CD4-positive, alpha-beta T cell treated with Interleukin-17A for 1 hour (primary cell): ENCODE measurements at regions not wholly inside any gene's neighbourhood (a gene's known extent, or its start where the extent isn't known, plus 50 kb on each side); places are given as distances from the start of the nearest gene placed in this dataset.
"Not testable (repeated sequence)": the region's sequence is repeated elsewhere in the genome, so short reads cannot be mapped to it uniquely, and the experiment has no call there.

ENCODE experiments used
- DNase-seq: peaks from one replicate; pipeline ENCODE4 v3.0.0-alpha.2; 2020

- DNase-seq = no peak
Measured at GRCh38 chr19:29154163-29154562, 58.8 kb downstream of the UQCRFS1 start.

DNA sequence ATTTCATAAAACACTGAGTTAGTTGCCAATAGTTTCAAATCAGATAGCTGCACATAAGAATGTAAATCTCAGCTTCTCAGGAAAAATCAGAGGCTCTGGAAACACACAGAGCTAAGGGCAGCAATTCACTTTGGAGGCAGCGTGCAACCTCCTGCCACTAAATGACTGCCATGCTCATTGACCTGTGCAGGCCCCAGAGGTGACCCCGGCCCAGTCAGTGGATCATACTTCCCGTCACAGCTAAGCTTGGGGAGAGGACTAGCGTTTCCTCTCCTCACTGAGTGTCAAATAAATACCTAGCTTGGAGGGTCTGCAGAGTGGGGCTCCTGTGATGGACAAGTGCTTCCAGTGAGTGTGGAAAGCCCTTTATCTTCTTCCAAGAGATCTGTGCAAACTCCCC is 67.2 kb downstream of the UQCRFS1 start:
- DNase-seq = no peak

DNA sequence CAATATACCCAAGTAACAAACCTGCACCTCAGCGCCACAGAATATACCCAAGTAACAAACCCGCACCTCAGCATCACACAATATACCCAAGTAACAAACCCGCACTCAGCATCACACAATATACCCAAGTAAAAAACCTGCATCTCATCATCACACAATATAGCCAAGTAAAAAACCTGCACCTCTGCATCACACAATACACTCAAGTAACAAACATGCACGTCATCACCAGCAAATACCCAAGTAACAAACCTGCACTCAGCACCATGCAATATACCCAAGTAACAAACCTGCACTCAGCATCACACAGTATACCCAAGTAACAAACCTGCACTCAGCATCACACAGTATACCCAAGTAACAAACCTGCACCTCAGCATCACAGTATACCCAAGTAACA is 69.8 kb downstream of the UQCRFS1 start:
- no peak for DNase-seq

GRCh38 chr19:29139227-29139626 is 73.7 kb downstream of the UQCRFS1 start:
- DNase-seq = no peak

DNA sequence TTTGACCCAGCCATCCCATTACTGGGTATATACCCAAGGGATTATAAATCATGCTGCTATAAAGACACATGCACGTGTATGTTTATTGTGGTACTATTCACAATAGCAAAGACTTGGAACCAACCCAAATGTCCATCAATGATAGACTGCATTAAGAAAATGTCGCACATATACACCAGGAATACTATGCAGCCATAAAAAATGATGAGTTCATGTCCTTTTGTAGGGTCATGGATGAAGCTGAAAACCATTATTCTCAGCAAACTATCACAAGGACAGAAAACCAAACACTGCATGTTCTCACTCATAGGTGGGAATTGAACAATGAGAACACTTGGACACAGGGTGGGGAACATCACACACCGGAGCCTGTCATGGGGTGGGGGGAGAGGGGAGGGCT is 74.7 kb downstream of the UQCRFS1 start:
- not testable (repeated sequence) for DNase-seq

GRCh38 chr19:29131456-29131855 is 81.5 kb downstream of the UQCRFS1 start:
- no peak for DNase-seq

DNA sequence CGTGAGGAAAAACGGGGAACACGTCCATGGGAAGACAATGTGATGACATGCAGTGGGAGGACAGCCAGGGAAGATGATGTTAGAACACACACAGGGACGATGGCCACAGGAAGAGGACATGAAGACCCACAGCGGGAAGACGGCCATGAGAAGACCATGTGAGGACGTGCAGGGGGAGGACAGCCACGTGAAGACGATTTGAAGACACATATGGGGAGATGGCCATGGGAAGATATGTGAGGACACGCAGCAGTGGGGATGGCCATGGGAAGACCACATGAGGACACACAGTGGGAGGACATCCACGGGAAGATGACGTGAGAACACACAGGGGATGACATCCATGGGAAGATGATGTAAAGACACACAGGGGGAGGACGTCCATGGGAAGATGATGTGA is 83.8 kb downstream of the UQCRFS1 start:
- DNase-seq = no peak

GRCh38 chr19:29128203-29128602 is 84.7 kb downstream of the UQCRFS1 start:
- DNase-seq = no peak

DNA sequence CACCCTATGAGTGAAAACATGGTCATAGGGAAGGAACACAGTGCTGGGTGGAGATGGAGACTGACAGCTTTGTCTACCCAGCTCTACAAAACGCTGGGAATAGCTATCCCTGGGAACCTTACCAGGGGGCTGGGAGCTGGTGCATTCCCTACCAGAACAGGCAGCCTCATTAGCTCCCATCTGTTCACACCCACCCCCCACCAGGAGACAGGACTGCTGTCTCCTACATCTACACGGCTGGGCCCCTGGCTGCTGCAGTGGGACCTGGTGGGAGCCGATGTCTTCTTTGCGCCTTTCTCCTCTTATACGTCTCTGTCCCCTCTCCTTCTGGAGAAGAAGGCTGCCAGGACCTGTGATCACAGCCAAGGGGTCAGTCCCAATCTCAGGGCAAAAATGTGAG is 90.8 kb downstream of the UQCRFS1 start:
- DNase-seq = no peak

DNA sequence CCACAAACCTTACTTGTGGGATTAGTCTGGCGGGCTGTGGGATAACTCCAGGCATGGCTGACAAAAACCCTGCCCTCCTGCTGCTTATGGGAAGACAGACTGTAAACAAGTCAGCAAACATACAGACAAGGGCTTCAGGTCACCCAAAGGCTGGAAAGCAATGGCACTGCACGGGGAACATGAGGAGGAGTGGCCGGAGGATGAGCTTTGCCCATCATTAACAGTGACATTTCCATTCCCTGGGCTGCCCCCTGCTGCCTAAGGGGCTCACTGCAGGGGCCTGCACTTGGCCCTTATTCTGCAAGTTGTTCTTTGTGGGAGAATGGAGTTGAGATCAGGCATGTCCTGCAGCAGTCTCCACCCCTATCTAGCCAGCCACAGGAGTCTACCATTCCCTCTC is 91.3 kb downstream of the UQCRFS1 start:
- no peak for DNase-seq

GRCh38 chr19:29120466-29120865 is 92.5 kb downstream of the UQCRFS1 start:
- DNase-seq = no peak

DNA sequence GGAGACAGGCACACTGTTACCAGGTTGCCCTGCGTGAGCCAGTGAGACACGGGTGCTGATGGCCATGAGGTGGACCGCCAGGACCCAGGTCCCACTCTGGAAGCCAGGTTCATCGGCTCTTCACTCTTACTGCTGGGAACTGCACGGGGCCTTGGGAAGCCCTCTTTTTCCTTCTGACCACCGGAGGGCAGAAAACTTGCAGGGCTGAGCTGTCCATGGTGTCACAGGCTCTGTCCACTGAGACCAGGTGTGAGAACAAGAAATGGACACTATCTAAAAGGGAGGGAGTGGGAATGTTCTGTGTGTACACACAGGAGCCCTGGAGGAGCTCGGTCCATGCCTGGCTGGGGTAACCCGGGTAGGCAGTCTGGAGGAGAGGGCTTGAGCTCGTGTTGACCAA is 93.4 kb downstream of the UQCRFS1 start:
- no peak for DNase-seq

DNA sequence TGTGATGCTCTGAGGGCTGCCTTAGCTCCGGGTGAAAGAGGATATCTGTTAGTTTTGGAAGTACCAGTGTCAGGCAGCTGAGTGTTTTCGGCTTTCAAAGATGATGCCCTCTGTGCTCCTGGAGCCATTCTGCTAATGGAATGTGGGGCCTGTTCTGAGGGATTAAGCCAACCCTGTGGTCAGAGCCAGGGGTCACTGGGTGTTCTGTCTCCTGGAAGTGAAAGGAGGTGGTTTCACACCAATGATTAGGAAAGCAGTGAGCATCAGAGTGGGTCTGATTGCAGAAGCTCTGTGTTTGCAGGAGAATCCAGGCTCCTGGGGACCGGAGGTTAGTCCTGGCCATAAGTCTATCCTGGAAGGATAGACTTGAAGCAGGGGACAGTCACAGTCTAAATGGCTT is 94.6 kb downstream of the UQCRFS1 start:
- DNase-seq = no peak

DNA sequence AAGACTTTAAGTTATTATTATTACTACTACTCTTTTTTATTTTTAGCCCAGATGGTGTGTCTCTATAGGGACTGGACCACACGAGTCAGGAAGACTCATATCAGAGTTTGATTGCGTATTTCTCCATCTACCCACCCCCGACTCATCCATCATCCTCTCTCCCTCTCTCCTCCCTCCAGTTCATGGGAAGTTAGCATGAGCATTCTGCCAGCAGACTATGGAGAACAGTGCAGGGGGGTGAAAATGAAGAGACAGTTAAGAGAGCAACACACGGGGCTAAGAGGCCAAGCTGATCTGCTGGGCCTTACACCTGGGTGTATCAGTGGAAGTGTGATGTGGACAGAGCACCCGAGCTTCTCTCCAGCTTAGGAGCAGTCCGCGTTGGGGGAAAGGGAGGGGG is 95.0 kb downstream of the UQCRFS1 start:
- DNase-seq = no peak

DNA sequence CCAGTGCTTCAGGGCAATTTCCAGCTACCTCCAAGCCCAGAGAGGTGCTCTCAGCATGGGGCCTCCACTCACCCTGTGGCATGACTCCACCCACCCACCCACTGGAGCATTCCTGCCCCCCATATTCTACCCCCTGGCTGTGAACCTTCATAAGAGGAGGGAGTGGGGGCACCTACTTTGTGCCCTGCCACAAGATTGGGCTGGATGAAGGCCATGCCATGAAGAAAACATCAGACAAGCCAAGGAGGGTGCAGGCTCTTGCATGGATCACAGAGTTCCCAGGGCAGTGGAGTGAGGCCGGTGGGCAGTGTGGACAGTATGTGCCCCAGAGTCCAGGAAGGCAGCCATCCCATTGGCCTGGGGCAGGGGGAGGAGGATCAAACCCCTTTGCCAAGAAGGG is 97.8 kb downstream of the UQCRFS1 start:
- no peak for DNase-seq

DNA sequence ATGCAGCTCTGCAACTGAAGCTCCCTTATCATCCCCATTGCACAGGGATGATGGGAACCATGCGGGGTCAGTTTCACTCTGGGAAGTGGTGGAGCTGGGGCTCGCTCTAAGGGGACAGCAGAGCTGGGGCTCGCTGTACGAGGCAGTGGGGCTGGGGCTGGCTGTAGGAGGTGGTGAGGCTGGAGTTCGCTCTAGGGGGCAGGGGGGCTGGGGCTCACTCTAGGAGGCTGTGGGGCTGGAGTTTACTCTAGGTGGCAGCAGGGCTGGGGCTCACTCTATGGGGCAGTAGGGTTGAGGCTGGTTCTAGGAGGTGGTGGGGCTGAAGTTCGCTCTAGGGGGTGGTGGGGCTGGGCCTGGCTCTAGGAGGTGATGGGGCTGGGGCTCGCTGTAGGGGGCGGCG is 99.1 kb downstream of the UQCRFS1 start:
- DNase-seq = no peak

DNA sequence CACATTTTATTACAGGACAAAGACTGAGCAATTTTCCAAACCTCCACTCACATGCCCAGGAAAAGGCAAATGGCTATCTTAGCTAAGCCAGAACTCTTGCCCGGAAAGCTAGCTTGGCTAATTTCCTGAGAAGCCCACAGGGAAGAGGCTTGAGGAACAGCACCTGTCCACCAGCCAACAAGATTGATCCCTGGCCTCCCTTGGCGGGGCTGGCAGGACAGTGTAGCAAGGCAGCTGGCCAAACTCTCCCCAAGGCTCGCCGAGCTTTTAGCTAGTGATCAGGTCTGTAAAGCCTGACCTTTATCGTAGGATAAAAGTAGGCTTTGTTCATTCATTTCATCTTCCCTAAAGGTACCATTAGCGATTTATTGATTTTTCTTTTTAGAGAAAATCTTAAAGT is 101.4 kb downstream of the UQCRFS1 start:
- DNase-seq = no peak

- no peak for DNase-seq
Measured at GRCh38 chr19:29107831-29108230, 105.1 kb downstream of the UQCRFS1 start.

GRCh38 chr19:29106346-29106885 is 106.5 kb downstream of the UQCRFS1 start:
- DNase-seq = no peak

DNA sequence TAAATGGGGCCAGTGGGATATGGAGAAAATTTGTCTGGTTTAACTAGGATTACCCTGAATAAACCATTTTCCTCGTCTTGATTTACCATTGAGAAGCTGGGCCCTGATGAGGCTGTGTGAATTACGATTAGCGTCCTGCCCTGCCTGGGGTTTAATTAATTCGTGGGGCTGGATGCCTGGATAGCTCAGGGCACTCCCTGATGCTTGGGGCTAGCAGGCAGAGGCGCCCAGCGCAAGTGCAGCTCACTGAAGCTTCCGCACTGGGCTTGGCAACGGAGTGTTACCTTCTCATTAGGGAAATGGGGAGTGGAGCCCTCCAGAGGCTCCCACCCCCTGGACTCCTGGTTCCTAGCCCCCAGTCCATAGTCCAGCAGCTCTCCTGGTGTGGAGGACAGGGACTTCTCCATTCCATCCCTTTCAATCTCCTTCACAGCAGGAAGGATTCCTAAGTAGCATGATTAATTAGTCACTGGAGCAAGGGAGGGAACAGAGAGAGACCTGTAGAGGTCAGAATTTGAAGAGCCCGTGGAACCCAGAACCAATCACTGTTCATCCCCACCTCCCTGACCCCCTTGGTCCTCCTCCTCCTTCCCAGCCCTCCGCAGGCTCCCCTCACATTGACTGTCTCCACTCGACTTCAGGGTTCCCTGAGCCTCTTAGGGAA is 107.2 kb downstream of the UQCRFS1 start:
- no peak for DNase-seq

DNA sequence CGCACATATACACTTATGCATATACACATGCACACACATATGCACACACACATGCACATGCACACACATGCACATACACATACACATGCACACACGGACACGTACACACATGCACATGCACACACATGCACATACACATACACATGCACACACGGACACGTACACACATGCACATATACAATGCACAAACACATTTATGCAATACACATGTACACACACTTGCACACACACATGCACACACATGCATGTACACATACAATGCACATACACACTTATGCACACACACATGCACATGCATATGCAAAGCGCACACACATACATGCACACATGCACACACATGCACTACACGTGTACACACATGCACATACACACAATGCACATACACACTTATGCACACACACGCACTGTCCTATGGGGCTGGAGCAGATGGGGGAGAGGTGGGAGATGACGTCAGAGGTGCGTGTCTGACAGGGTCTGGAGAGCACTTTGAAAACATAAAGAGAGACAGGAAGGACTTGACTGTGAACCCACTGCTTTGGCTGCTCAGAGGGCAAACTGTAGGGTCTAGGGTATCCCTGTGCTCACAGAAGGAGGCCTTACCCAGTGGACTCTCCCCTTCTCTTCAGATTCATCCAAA is 108.2 kb downstream of the UQCRFS1 start:
- DNase-seq = no peak

- no peak for DNase-seq
Measured at GRCh38 chr19:29098863-29099481, 114.0 kb downstream of the UQCRFS1 start.

DNA sequence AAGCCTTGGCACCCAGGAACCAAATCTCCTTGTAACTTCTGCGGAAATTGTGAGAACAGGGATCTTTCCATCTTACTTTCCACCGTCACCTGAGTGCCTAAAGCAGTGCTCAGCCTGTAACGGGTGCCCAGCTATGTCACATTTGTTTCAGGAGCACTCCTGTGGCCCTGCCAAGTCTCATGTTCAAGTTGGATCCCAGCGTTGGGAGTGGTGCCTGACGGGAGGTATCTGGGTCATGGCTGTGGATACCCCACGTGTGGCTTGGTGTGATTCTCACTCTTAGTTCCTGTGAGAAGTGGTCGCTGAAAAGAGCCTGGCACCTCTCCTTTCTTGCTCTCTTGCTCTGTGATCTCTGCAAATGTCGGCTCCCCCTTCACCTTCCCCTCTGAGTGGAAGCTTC is 114.9 kb downstream of the UQCRFS1 start:
- DNase-seq = no peak

DNA sequence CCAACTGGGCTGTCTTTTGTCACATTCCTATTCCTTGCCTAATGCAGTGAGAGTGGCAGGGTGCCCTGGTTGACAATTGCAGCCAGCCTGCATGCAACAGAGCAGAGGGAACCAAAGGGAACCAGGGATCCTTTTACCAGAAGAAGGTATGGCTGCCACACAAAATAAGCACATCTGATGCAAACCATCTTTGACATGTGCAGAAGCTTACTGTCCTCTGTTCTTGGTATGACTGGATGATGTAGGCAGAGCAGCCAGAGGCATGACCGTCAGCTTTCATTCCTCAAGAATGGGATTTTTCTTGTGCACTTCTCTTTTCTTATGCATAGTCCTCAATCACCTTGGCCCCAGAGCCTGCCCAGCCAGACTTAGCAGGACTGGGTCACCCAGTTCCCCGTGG is 116.1 kb downstream of the UQCRFS1 start:
- DNase-seq = no peak

DNA sequence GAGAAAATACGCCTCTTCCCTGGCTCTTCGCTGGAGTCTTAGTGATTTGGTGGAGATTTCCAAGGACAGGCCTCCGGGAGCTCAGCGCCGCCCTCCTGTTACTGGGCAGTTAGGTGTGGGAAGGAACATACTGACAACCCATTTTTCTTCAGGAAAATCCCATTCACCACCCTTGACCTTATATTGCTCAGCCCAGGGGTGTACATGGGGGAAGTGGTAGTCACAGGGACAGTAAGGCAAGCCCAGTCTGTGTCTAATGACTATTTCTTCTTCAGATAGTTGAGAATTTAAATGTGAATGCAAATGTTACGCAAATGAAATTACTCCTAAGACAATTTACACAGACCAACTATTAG is 119.4 kb downstream of the UQCRFS1 start:
- no peak for DNase-seq
